GM19463 (cell line): ENCODE measurements at regions not wholly inside any gene's neighbourhood (a gene's known extent, or its start where the extent isn't known, plus 50 kb on each side); places are given as distances from the start of the nearest gene placed in this dataset.

Source experiments
- ATAC-seq: cut with Tn5 transposase; IDR thresholded peaks from one replicate; pipeline ENCODE4 v1.9.1; 2021; ENCODE audit warnings: mild to moderate bottlenecking, moderate library complexity; ENCODE audit not compliant: unreplicated experiment

- ATAC-seq = no peak
These were observed 279.3 kb downstream of the YTHDC2 start for GRCh38 chr5:113792806-113793205.

DNA sequence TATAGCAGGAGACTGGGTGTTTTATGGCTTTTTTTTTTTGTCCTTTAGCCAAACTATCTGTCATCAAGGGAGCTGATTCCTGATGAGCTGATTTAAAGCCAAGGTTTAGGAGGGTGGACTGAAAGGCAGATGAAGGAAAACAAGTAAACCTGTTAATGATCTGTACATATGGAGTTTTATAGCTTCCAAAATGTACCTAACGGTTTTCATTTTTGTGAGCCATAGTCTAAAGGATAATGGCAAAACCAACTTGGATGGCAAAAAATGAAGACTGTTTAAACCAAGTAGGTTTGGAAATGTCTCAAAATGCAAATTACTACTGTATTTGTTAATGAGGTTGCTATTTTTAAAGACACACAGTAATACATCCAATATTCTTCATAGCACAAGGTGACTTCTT lies 281.5 kb downstream of the YTHDC2 start:
- no peak for ATAC-seq

DNA sequence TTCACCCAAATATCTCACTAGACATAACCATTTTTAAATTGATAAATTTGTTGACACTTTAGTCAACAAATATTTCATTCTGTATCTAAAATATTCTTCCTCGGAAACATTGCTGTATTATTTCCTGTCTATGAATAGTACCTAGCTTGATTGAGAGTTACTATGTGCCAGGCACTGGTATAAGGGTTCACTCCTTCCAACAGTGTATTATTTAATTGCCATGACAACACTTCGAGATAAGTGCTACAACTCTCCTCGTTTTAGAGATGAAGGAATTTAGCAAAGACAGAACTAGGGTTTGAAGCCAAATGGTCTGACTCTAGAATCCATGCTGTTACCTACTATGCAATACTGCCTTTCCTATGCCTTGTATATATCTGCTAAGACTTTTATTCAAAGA lies 287.2 kb downstream of the YTHDC2 start:
- no peak for ATAC-seq

DNA sequence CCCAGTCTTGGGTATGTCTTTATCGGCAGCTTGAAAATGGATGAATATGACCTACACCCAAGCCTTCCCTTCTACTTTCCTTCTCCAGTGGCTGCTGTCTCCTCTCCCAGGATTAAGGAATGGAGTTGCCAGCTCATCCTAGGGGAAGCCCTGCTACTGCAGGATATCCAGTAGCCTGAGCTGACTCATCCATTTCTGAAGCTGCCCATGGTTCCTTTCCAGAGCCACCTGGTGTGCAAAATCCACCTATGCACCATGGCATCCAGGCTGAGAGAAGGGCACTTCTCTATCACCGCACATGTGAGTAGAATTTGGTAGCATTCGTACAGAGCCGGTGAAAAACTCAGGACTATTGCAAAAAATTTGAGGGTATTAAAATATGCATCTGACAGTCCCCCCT lies 290.8 kb downstream of the YTHDC2 start:
- no peak for ATAC-seq

GRCh38 chr5:113804943-113805342 lies 291.4 kb downstream of the YTHDC2 start:
- no peak for ATAC-seq

DNA sequence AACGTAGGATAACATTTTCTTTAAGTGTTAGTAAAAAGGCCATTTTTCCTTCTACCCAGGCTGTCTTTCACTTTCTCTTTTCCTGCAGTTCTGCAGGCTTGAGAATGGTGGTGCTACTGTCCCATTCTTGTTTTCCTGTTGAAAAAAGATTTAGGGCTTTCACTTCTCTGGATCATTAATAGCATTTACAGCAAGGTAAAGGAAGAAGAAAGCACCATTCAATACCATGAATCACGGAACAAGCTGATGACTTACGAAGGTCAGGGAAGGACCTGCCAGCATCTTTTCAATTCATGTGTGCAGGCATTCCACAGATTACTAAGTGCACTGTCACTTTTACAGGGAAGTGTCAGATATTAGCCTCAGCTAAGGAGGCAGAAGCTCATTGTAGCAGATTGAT lies 292.8 kb downstream of the YTHDC2 start:
- no peak for ATAC-seq

DNA sequence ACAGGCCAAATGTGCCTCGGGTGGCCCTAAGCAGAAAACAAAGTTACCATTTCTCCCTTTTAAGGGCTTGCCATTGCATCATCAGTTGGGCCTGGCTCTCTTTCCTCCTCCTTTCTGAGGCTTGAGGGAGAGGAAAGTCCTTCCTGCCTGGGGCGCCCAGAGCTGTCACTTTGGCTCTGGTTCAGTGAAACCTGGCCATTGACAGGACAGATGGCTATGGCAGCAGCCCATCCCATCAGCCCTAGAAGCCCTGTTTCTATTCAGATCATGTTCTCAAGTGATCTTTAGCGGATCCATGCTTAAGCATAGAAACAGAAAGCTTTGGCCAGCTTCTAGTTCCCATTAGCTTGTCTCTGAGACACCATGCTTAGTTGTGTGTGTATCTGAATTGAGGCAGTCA lies 293.4 kb downstream of the YTHDC2 start:
- no peak for ATAC-seq

GRCh38 chr5:113807427-113807991 lies 294.0 kb downstream of the YTHDC2 start:
- ATAC-seq = no peak

GRCh38 chr5:113808956-113809355 lies 295.5 kb downstream of the YTHDC2 start:
- ATAC-seq = no peak

DNA sequence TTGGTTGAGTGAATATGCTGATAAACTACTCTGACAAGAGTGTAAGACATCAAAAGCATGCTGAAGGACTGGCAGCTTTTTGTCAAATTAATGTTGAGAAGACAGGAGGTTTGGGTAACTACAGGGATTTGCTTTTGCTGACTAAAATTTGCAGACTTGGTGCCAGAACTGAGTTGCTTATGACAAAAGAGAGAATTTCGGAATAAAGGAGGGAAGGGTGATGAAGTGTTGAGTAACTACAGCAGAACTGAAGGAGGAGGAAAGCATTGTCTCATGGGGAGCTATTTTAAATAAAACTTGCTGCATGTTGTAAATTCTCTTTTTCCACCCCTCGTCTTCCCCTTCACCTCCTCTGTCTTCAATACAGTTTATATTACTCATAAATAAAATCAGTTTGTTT lies 296.1 kb downstream of the YTHDC2 start:
- ATAC-seq = no peak

DNA sequence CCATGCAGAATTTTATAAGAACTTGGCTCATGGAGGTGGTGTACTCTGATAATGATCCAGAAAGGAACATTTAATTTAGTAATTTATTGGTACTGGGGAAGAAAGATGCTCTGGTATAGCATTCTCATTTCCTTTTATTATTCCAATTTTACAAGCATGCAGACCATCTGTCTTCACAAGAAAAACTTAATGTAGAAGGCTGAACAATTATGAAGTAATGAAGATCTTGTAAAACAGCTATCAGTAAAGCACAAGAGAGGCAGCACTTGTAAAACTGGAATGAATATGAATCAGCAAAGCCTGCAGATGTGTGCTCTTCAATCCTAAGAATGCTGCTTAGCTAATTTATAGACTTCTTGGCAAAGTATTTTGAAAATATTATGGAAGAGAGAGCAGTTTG lies 300.0 kb downstream of the YTHDC2 start:
- no peak for ATAC-seq

DNA sequence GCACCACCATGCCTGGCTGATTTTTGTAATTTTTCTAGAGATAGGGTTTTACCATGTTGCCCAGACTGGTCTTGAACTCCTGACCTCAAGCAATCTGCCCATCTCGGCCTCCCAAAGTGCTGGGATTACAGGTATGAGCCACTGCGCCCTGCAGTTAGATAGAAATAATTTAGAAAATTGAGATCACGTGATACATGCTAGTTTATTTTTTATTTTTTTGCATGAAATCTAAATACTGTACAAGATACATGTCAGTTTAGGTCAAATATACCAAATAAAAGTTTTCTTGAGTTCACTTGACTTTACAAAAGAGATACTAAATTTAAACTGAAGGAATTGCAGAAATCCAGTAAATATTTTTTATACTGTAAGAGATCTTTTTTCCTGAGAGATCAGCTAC lies 304.2 kb downstream of the YTHDC2 start:
- ATAC-seq = no peak

DNA sequence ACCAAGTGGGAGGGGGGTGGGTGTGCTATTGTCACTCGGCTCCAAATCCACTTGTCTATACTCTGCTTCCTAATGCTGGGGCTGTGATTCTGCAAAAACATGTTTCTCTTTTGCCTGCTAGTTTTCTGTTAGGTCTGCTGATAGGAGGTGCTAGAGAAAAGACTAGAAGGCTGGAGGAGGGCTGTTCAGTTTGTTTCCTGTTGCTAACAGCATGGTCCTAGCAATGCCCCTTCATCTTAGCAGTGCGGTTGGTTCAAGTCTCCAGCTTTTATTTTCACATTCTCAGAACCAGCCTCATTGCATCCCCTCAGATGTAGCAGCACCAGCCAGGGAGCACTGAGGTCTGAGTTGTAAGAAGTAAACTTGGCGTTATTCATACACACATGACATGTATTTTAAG lies 310.2 kb downstream of the YTHDC2 start:
- no peak for ATAC-seq

DNA sequence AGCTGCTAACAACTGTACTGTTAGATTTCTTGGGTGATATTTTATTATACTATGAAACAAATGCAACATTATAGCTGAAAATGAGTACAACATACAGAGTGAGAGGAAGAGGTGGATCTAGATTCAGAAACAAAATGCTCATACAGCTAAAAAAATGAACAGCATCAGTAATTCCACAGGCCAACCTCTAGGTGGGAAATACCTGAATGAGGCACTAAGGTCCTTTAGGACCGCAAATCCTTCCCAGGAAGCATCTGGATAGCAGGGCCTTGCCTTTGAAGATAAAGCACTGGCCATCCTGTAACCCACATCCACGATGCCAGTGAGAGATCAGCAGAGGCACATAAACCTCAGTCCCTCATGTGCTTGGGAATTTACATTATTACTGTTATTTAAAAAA lies 310.8 kb downstream of the YTHDC2 start:
- ATAC-seq = no peak

DNA sequence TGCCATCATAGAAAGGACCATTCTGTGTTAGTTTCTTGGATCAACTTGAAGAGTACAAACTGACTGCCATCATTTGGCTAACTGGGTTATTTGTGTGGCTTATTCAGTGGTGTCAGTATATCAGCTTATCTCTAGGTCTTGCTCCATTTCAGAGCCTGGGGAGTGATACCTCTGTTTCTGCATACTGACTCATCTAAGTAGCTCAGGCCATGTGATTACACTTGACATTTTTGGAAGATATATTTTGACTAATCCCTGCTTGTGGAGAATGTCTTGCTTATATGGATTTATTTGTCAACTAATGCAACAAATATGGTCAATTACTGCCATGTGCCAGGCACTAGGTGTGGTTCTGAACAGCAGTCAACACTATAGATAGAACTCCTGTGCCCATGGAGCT lies 311.7 kb downstream of the YTHDC2 start:
- ATAC-seq = no peak

DNA sequence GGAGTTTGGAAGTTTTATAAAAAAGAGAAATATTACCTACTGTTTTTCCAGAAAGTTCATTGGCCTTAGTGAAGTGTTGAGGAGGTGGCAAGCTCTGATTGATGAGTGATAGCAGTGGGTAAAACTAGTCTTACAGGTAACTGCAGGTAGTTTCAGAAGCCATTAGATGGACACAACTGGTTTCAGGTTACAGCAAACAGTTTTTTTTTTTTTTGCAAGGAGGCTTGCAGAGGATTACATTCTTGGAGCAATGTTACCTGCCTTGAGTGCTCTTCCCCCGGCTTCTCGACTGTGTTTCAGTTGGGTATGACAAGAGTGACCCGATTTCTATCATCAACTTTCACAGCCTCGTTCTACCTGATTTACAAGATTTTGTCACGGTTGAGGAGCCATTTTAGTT lies 333.4 kb downstream of the YTHDC2 start:
- ATAC-seq = no peak

- no peak for ATAC-seq
These were observed 350.9 kb downstream of the YTHDC2 start for GRCh38 chr5:113864437-113864836.

GRCh38 chr5:113866763-113867162 lies 353.3 kb downstream of the YTHDC2 start:
- no peak for ATAC-seq

GRCh38 chr5:113869611-113870010 lies 356.1 kb downstream of the YTHDC2 start:
- ATAC-seq = no peak

DNA sequence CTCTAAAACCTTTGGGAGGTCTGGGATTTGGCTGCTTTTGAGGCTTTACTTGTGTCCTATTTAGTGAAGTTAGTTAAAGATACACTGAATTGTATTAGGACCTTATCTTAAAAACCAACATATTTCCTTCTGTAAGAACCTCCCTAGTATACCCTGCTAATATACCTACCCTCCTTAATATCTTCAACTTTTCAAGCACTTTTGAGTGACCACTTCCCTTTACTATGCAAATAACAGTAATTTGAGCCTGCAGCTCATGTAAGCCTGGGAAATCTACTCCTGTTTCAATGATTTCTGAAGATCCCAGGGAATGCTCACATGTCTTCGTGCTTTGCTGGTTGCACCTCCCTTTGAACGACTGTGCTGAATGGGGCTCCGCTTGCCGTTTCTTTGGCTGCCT lies 358.5 kb downstream of the YTHDC2 start:
- no peak for ATAC-seq

DNA sequence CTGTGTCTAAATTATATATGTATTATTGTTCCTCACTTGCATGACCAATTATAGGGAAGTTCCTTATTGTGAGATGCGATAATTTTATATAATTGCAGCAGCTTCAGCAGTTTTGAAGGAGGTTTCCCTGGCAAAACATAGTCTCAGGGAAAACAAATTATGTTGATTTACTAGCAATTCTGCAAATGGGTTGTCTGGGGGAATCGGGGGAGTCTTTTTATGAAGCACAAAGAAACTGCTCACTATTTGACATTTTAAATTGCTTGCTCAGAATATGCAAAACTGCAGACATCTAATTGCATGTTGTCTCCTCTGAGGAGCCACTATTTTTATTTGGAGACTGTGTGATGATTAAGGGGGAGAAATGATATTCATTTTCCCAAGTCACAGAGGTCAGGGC lies 361.6 kb downstream of the YTHDC2 start:
- no peak for ATAC-seq

GRCh38 chr5:113891491-113891890 lies 378.0 kb downstream of the YTHDC2 start:
- no peak for ATAC-seq

DNA sequence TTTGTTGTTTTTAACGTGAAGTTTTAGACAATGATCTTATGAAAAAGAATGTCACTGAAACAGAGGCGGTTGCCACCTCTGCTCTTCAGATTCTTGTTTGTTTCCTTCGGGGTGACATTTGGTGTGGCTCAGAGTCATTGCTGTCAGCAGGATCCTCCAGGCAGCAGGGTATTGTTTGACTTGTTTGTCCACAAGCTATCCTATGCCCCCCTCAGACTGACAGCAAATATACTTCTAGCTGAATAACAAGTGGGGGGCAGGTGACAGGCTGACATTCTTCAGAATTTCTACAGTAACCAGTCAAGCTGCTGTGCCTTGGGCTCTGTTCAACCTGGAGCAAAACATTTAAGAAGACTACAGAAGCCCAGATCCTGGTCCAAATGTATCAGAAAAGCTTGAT lies 383.3 kb downstream of the YTHDC2 start:
- ATAC-seq = no peak

DNA sequence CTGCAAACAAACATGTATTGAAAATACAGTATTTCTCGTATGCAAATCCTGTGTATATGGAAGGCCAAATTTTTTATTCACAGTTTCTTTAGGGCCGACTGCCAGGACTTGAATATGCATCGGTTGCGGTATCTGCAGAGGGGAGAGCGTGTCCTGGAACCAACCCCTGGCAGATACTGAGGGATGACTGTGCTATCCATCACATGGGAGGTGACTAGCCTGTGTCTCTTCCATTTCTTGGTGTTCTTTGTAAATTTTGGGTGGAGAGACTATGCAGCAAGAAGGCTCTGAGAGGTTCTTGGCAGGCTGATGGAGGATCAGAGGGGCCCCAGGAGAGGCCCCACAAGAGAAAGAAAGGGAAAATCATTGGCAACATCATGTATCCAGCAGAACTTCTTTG lies 384.3 kb downstream of the YTHDC2 start:
- no peak for ATAC-seq
